Thyroid gland (tissue), 4 donors: ENCODE measurements at regions not wholly inside any gene's neighbourhood (a gene's known extent, or its start where the extent isn't known, plus 50 kb on each side); places are given as distances from the start of the nearest gene placed in this dataset.

Experiments used
- DNase-seq, 2 donors: peaks; one replicate each; pipeline ENCODE4 v3.0.0-alpha.2; 2019
- H3K27ac ChIP-seq, 3 donors: fragments of 200-600 bp; sonication (generic); 1 replicate in 2 of 3; 2 replicates in 1 of 3; pipeline ENCODE4 v1.5.1; 2016 to 2019; ENCODE audit warnings: mild to moderate bottlenecking in 1 of 3, moderate library complexity in 1 of 3
- H3K27me3 ChIP-seq: fragments of 200-600 bp; sonication (generic); one replicate; pipeline ENCODE4 v1.5.1; 2019
- H3K36me3 ChIP-seq, 2 donors: fragments of 200-600 bp; sonication (generic); one replicate each; pipeline ENCODE4 v1.5.1; 2016 to 2019
- H3K4me1 ChIP-seq, 2 donors: fragments of 200-600 bp; sonication (generic); one replicate each; pipeline ENCODE4 v1.5.1; 2017 to 2019
- H3K4me3 ChIP-seq, 3 donors: fragments of 200-600 bp; sonication (generic); replicated peaks in 1 of 3; 1 replicate in 2 of 3; 2 replicates in 1 of 3; pipeline ENCODE4 v1.5.1; 2016; ENCODE audit warnings: mild to moderate bottlenecking in 1 of 3
- H3K9me3 ChIP-seq: fragments of 200-600 bp; sonication (generic); one replicate; pipeline ENCODE4 v1.5.1; 2017
- POLR2A ChIP-seq, 2 donors: fragments of 450-650 bp; IDR thresholded peaks; one replicate each; pipeline ENCODE4 v1.6.1; 2017; ENCODE audit warnings: antibody characterized with exemption in 2 of 2, mild to moderate bottlenecking in 2 of 2, moderate library complexity in 1 of 2
- WGBS, 2 donors: methylation state at CpG; one replicate each; pipeline ENCODE4 v1.1.5; 2017; 5-methylcytosine and 5-hydroxymethylcytosine counted together
- intact Hi-C: fragments of 100-400 bp; cut with DNase I; formaldehyde crosslinking; loops from one replicate; pipeline ENCODE4 v1.15.1; 2023
- TF ChIP-seq, protein P1 (sequence below), 6 experiments: fragments of 200-600 bp in 3 of 6; fragments of 450-650 bp in 3 of 6; sonication (generic) in 3 of 6; IDR thresholded peaks; one replicate each; pipeline ENCODE4 v1.5.1; 2016 to 2019; ENCODE audit warnings: antibody characterized with exemption in 6 of 6, mild to moderate bottlenecking in 2 of 6, inconsistent platforms in 1 of 6, moderate library complexity in 1 of 6

DNA sequence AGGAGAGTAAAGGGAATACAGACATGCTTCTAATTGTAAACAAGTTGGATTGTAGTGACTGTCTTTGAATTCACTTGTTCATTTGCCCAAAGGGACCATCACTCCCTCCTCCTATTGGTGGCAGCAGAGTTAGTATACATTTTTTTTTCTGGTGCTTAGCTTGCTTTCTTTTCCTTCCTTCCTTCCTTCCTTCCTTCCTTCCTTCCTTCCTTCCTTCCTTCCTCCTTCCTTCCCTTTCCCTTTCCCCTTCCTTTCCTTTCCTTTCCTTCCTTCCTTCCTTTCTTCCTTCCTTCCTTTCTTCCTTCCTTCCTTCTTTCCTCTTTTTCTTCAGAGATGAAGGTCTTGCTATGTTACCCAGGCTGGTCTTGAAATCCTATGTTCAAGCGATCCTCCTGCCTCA lies 94.8 kb upstream of the ATP6AP2 start:
- H3K4me1 ChIP-seq = no peaks in the 10 kb centered on the region
- TF ChIP-seq POLR2A (IDR thresholded peaks at IDR 0.05) = no peak
- TF ChIP-seq, protein P1, sequence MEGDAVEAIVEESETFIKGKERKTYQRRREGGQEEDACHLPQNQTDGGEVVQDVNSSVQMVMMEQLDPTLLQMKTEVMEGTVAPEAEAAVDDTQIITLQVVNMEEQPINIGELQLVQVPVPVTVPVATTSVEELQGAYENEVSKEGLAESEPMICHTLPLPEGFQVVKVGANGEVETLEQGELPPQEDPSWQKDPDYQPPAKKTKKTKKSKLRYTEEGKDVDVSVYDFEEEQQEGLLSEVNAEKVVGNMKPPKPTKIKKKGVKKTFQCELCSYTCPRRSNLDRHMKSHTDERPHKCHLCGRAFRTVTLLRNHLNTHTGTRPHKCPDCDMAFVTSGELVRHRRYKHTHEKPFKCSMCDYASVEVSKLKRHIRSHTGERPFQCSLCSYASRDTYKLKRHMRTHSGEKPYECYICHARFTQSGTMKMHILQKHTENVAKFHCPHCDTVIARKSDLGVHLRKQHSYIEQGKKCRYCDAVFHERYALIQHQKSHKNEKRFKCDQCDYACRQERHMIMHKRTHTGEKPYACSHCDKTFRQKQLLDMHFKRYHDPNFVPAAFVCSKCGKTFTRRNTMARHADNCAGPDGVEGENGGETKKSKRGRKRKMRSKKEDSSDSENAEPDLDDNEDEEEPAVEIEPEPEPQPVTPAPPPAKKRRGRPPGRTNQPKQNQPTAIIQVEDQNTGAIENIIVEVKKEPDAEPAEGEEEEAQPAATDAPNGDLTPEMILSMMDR (IDR thresholded peaks at IDR 0.05) = no peak
- no peak for DNase-seq
- H3K36me3 ChIP-seq = no peaks in the 10 kb centered on the region
- H3K27ac ChIP-seq = no peak overlapping the region
- no peaks in the 10 kb centered on the region for H3K27me3 ChIP-seq
- intact Hi-C loops = no loop called here
- H3K4me3 ChIP-seq = no peak overlapping the region
- H3K9me3 ChIP-seq = no peaks in the 10 kb centered on the region
- 94 to 95% methylated on average over 1 of the region's 1 CpG for WGBS, 2 donors

DNA sequence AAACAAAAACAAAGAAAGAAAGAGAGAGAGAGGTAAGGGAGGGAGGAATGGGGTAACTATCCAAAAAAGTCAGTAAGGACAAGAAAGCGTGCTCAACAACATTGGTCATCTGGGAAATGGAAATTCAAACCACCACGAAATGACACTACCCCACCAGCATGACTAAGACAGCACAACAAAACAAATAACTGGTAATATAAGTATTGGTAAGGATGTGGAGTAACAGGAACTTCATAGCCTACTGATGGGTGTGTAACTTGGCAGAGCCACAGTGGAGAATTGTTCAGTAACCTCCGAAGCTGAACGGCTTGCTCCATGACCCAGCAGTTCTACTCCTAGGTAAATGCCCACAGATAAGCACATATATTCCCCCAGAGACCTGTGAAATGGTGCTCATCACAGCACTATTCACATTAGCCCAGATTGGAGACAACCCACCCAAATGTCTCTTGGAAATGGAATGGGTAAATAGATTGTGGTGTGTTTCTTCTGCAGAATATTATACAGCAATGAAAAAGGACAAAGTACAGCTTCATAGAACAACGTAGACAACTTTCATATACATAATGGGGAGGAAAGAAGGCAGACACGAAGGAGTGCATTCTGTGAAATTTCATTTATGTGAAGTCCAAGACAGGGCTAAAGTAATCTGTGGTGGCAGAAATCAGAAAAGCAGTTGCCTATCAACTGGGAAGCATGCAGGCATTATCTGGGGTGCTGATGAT lies 95.5 kb upstream of the ATP6AP2 start:
- no peaks in the 10 kb centered on the region for H3K27me3 ChIP-seq
- peak overlapping the region; percentile 14 to 39 (median 28) for H3K27ac ChIP-seq
- no peaks in the 10 kb centered on the region for H3K36me3 ChIP-seq
- H3K4me1 ChIP-seq = no peaks in the 10 kb centered on the region
- H3K9me3 ChIP-seq = no peaks in the 10 kb centered on the region
- peak; percentile 18 to 27 for DNase-seq
- intact Hi-C loops = no loop called here
- H3K4me3 ChIP-seq = no peak overlapping the region
- 50 to 55% methylated on average over 6 of the region's 6 CpGs for WGBS, 2 donors
- no peak for TF ChIP-seq POLR2A (IDR thresholded peaks at IDR 0.05)
- TF ChIP-seq, protein P1 (IDR thresholded peaks at IDR 0.05) = no peak

DNA sequence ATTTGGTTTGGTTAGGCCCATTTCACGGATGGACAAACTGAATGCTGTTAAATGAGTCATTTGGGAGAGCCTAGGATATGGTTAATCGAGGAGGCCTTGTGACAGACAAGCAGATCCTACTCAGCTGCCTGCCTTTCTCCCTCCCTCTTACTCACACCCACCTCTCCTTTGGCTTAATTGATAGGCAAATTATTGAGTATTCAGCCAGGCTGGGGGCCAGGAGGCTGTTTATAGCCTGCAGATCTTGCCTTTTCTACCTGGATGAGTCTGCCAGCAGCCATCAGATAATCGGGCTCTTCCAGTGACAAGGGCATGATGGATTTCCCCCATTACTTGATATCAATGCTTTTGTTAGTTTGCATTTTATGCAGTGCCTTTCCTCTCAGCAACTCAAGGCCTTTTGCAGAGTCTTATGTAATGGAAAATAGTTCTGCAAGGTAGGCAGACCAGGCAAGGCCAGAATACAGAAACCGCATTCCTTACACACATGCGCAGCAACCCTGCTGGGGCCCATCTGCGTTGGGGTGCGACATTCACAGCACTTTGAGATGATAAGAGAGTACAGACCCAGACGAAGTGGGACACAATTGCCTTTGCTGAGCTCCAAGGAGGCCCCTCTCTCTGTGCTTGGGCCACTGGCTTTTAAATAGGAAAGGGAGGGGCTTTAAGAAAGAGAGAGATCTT lies 96.2 kb upstream of the ATP6AP2 start:
- Histone ChIP-seq H3K27me3 (no peaks in the 10 kb centered on the region), H3K36me3 (no peaks in the 10 kb centered on the region), H3K4me3 (no peak overlapping the region), H3K4me1 (no peaks in the 10 kb centered on the region), H3K27ac (peak overlapping the region; percentile 14 to 39 (median 28)), H3K9me3 (no peaks in the 10 kb centered on the region)
- TF ChIP-seq, protein P1 (IDR thresholded peaks at IDR 0.05) = no peak
- no peak for TF ChIP-seq POLR2A (IDR thresholded peaks at IDR 0.05)
- WGBS, 2 donors = 35 to 52% methylated on average over 8 of the region's 8 CpGs
- intact Hi-C loops = no loop called here
- DNase-seq = peak; percentile 17 to 25

DNA sequence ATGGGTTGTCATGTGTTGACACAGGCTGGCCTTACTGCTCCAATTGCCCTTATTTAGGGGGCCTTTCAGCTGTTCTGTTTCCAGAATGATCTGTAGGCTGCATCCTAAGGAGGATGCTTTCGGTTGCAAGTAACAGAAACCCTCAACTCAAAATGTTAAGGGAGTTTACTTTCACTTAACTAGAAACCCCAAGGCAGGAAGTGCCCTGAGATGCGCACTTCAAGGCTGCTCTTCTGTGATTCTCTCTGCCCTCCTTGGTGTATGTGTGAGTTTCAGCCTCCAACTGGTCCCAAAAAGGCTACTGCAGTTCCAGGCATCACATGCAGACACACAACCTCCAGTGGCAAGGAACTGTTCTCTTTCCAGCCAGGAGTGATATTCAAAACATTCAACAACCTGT lies 97.3 kb upstream of the ATP6AP2 start:
- H3K27me3 ChIP-seq = no peaks in the 10 kb centered on the region
- 100% methylated on average over 2 of the region's 2 CpGs for WGBS, 2 donors

More for the DNA sequence above, 97.3 kb upstream of the ATP6AP2 start:
- no peak for DNase-seq
- no peaks in the 10 kb centered on the region for H3K9me3 ChIP-seq
- H3K4me3 ChIP-seq = no peak overlapping the region
- no peaks in the 10 kb centered on the region for H3K4me1 ChIP-seq
- H3K36me3 ChIP-seq = no peaks in the 10 kb centered on the region
- H3K27ac ChIP-seq = no peak overlapping the region
- intact Hi-C loops = no loop called here
- no peak for TF ChIP-seq POLR2A (IDR thresholded peaks at IDR 0.05)
- TF ChIP-seq, protein P1 (IDR thresholded peaks at IDR 0.05) = no peak
